ENCODE measurements at regions not wholly inside any gene's neighbourhood (a gene's known extent, or its start where the extent isn't known, plus 50 kb on each side); places are given as distances from the start of the nearest gene placed in this dataset.

DNA sequence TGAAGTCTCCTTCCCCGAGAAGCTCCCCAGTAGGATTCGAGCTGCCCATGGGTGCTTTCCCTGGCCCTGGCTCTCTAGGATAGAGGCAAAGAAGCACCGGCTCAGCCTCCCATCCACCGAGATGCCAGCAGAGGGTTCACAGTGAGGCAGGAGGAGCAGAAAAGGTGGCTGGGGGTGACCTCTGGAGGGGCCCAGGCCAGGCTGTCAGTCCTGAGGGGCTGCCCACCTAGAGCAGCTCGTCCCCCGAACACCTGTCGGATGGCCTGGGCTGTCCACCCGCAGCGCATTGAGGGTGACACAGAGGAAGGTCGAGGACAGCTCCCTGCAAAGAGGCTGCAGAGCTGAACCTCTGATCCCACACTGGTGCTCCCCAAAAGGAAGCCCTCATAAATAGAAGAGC lies 167.2 kb upstream of the PPP2R2D start:
- no peaks in the 10 kb centered on the region for H3K9me3 ChIP-seq (ENCODE audit: low read depth, low read length, poor library complexity, severe bottlenecking)
- no peaks in the 10 kb centered on the region for H3K27me3 ChIP-seq (replicated peaks; ENCODE audit: insufficient read depth, low read depth, low read length, poor library complexity)
- no peaks in the 10 kb centered on the region for H3K36me3 ChIP-seq (ENCODE audit: insufficient read depth, low read length, poor library complexity, severe bottlenecking)
- TF ChIP-seq, protein P1, sequence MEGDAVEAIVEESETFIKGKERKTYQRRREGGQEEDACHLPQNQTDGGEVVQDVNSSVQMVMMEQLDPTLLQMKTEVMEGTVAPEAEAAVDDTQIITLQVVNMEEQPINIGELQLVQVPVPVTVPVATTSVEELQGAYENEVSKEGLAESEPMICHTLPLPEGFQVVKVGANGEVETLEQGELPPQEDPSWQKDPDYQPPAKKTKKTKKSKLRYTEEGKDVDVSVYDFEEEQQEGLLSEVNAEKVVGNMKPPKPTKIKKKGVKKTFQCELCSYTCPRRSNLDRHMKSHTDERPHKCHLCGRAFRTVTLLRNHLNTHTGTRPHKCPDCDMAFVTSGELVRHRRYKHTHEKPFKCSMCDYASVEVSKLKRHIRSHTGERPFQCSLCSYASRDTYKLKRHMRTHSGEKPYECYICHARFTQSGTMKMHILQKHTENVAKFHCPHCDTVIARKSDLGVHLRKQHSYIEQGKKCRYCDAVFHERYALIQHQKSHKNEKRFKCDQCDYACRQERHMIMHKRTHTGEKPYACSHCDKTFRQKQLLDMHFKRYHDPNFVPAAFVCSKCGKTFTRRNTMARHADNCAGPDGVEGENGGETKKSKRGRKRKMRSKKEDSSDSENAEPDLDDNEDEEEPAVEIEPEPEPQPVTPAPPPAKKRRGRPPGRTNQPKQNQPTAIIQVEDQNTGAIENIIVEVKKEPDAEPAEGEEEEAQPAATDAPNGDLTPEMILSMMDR (conservative IDR thresholded peaks at IDR 0.05; ENCODE audit: low read depth, low read length): no peak
- TF ChIP-seq EZH2 (IDR thresholded peaks at IDR 0.05; ENCODE audit: borderline replicate concordance, low read depth, low read length, poor library complexity, severe bottlenecking): no peak
- no peaks in the 10 kb centered on the region for H3K4me1 ChIP-seq (ENCODE audit: insufficient read depth, low read length, poor library complexity, severe bottlenecking)
- no peak overlapping the region for H3K27ac ChIP-seq (ENCODE audit: low read depth, low read length, poor library complexity, severe bottlenecking)
- ChIA-PET CTCF (no interaction called here), POLR2A (ENCODE audit: low non-redundant PET) (no interaction called here)
- intact Hi-C loops (cut with micrococcal nuclease; ENCODE audit: unreplicated experiment): no loop called here
- no peak for DNase-seq (ENCODE audit: low spot score)
- H3K4me3 ChIP-seq (ENCODE audit: low read depth, low read length, poor library complexity, severe bottlenecking): no peak overlapping the region
- no TSS peak for BruUV-seq (replicated peaks)

- no peaks in the 10 kb centered on the region for H3K4me1 ChIP-seq (ENCODE audit: insufficient read depth, low read length, poor library complexity, severe bottlenecking)
- BruUV-seq (replicated peaks): no TSS peak
- no peak overlapping the region for H3K27ac ChIP-seq (ENCODE audit: low read depth, low read length, poor library complexity, severe bottlenecking)
- intact Hi-C loops (cut with micrococcal nuclease; ENCODE audit: unreplicated experiment): no loop called here
- no peak for DNase-seq (ENCODE audit: low spot score)
- no peaks in the 10 kb centered on the region for H3K27me3 ChIP-seq (replicated peaks; ENCODE audit: insufficient read depth, low read depth, low read length, poor library complexity)
- ChIA-PET CTCF (no interaction called here), POLR2A (ENCODE audit: low non-redundant PET) (no interaction called here)
- no peak overlapping the region for H3K4me3 ChIP-seq (ENCODE audit: low read depth, low read length, poor library complexity, severe bottlenecking)
- TF ChIP-seq, protein P1 (conservative IDR thresholded peaks at IDR 0.05; ENCODE audit: low read depth, low read length): no peak
- H3K36me3 ChIP-seq (ENCODE audit: insufficient read depth, low read length, poor library complexity, severe bottlenecking): no peaks in the 10 kb centered on the region
- H3K9me3 ChIP-seq (ENCODE audit: low read depth, low read length, poor library complexity, severe bottlenecking): no peaks in the 10 kb centered on the region
Measured at GRCh38 chr10:131735577-131735976, 165.2 kb upstream of the PPP2R2D start.

DNA sequence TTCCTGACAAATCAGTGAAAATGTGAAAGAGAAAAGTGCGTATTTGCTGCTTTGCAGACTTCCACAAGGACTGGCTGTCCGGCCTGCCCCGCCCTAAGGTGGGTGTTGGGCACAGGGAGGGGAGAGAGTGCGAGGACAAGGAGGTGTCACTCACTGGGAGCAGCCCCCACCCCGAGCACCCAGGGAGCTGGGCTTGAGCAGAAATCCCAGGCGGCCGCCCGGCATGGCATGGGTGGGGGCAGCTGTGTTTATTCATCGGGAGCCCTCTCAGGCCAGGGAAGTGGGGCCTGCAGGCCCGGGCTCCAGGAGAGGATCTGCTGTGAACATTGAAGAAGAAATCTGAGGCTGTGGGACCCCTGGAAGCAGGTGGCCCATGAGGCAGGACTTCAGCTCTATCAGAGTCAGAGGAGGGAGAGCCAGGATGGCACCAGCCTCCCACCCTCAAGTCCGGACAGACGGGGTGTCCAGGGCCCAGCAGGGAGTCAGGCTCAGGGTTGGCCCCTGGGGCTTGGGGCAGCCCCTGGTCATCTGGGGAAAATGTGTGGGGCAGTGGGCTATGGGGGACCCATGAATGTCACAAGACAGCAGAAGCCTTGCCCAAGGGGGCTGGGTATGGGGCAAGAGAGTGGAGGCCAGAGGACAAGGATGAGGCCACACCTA lies 164.4 kb upstream of the PPP2R2D start:
- intact Hi-C loops (cut with micrococcal nuclease; ENCODE audit: unreplicated experiment): no loop called here
- CTCF ChIA-PET: no interaction called here
- POLR2A ChIA-PET (ENCODE audit: low non-redundant PET): no interaction called here
- DNase-seq (ENCODE audit: low spot score): no peak
- no TSS peak for BruUV-seq (replicated peaks)
- Histone ChIP-seq H3K36me3 (ENCODE audit: insufficient read depth, low read length, poor library complexity, severe bottlenecking) (no peaks in the 10 kb centered on the region), H3K27ac (ENCODE audit: low read depth, low read length, poor library complexity, severe bottlenecking) (no peak overlapping the region), H3K9me3 (ENCODE audit: low read depth, low read length, poor library complexity, severe bottlenecking) (no peaks in the 10 kb centered on the region), H3K4me1 (ENCODE audit: insufficient read depth, low read length, poor library complexity, severe bottlenecking) (no peaks in the 10 kb centered on the region), H3K27me3 (replicated peaks; ENCODE audit: insufficient read depth, low read depth, low read length, poor library complexity) (peaks cover 3% of the 10 kb centered on the region), H3K4me3 (ENCODE audit: low read depth, low read length, poor library complexity, severe bottlenecking) (no peak overlapping the region)
- no peak for TF ChIP-seq EZH2 (IDR thresholded peaks at IDR 0.05; ENCODE audit: borderline replicate concordance, low read depth, low read length, poor library complexity, severe bottlenecking)
- TF ChIP-seq, protein P1 (conservative IDR thresholded peaks at IDR 0.05; ENCODE audit: low read depth, low read length): no peak
